CD14-positive monocyte (primary cell): ENCODE measurements at regions not wholly inside any gene's neighbourhood (a gene's known extent, or its start where the extent isn't known, plus 50 kb on each side); places are given as distances from the start of the nearest gene placed in this dataset.

Source experiments
- DNase-seq, 3 donors: peaks; one replicate each; pipeline ENCODE4 v3.0.0-alpha.2; 2011 to 2022
- H2AFZ ChIP-seq: 2 replicates; pipeline ENCODE4 v1.6.0; 2012; ENCODE audit warnings: mild to moderate bottlenecking, low read depth, low read length, inconsistent platforms; ENCODE audit not compliant: insufficient read depth, poor library complexity, severe bottlenecking
- H3K27ac ChIP-seq, 2 donors: 1 replicate in 1 of 2; 2 replicates in 1 of 2; pipeline ENCODE4 v1.5.1; 2012 to 2013; ENCODE audit warnings: low read length in 2 of 2, control low read depth in 1 of 2, inconsistent platforms in 1 of 2, low read depth in 1 of 2, mild to moderate bottlenecking in 1 of 2
- H3K27me3 ChIP-seq, 2 donors: one replicate each; pipeline versions ENCODE4 v1.6.0 to v1.6.1; 2011 to 2013; ENCODE audit warnings: low read length in 2 of 2; ENCODE audit not compliant: control insufficient read depth in 2 of 2, insufficient read depth in 2 of 2
- H3K36me3 ChIP-seq, 2 donors: replicated peaks in 1 of 2; 1 replicate in 1 of 2; 2 replicates in 1 of 2; pipeline versions ENCODE4 v1.5.1 to v1.6.1; 2012 to 2013; ENCODE audit warnings: low read length in 2 of 2, control low read depth in 1 of 2, inconsistent platforms in 1 of 2, mild to moderate bottlenecking in 1 of 2; ENCODE audit not compliant: insufficient read depth in 2 of 2, control insufficient read depth in 1 of 2
- H3K4me1 ChIP-seq, 2 donors: 1 replicate in 1 of 2; 2 replicates in 1 of 2; pipeline versions ENCODE4 v1.5.1 to v1.6.1; 2012 to 2013; ENCODE audit warnings: low read length in 2 of 2, control low read depth in 1 of 2, inconsistent platforms in 1 of 2, mild to moderate bottlenecking in 1 of 2, moderate library complexity in 1 of 2; ENCODE audit not compliant: insufficient read depth in 2 of 2, control insufficient read depth in 1 of 2
- H3K4me2 ChIP-seq: replicated peaks from 2 replicates; pipeline ENCODE3; 2012; ENCODE audit warnings: low read length, moderate library complexity, mild to moderate bottlenecking; ENCODE audit not compliant: poor library complexity, severe bottlenecking; ENCODE audit errors: extremely low read depth
- H3K4me3 ChIP-seq, 3 experiments: fragments of 200-600 bp in 1 of 3; sonication (generic) in 1 of 3; replicated peaks in 1 of 3; 1 replicate in 2 of 3; 2 replicates in 1 of 3; pipeline ENCODE4 v1.5.1; 2011 to 2013; ENCODE audit warnings: low read length in 3 of 3, mild to moderate bottlenecking in 3 of 3, control low read depth in 2 of 3, low read depth in 2 of 3, inconsistent platforms in 1 of 3, moderate library complexity in 1 of 3
- H3K79me2 ChIP-seq: 2 replicates; pipeline ENCODE4 v1.6.0; 2012; ENCODE audit warnings: mild to moderate bottlenecking, control low read depth, inconsistent platforms, low read length, moderate library complexity; ENCODE audit not compliant: insufficient read depth
- H3K9ac ChIP-seq: 2 replicates; pipeline ENCODE4 v1.6.0; 2017; ENCODE audit warnings: low read length, mild to moderate bottlenecking; ENCODE audit not compliant: insufficient read depth, poor library complexity, severe bottlenecking
- H3K9me3 ChIP-seq, 2 donors: replicated peaks in 1 of 2; 1 replicate in 1 of 2; 2 replicates in 1 of 2; pipeline versions ENCODE4 v1.5.1 to v1.6.1; 2012 to 2013; ENCODE audit warnings: low read length in 2 of 2, control low read depth in 1 of 2; ENCODE audit not compliant: control insufficient read depth in 1 of 2, insufficient read depth in 1 of 2
- H4K20me1 ChIP-seq: 2 replicates; pipeline ENCODE4 v1.6.0; 2012; ENCODE audit warnings: mild to moderate bottlenecking, low read length, control low read depth, moderate library complexity; ENCODE audit not compliant: insufficient read depth
- H3K27ac Mint-ChIP-seq, 7 donors: one replicate each; pipeline ENCODE4 v1.8.0; 2020; ENCODE audit warnings: mild to moderate bottlenecking in 7 of 7, mixed read lengths in 7 of 7, moderate library complexity in 6 of 7, inconsistent platforms in 2 of 7
- H3K27me3 Mint-ChIP-seq, 3 donors: one replicate each; pipeline ENCODE4 v1.8.0; 2021 to 2022; ENCODE audit warnings: low read depth in 3 of 3, mild to moderate bottlenecking in 3 of 3, mixed read lengths in 3 of 3, moderate library complexity in 3 of 3, inconsistent platforms in 1 of 3
- H3K36me3 Mint-ChIP-seq, 2 donors: one replicate each; pipeline ENCODE4 v1.8.0; 2020; ENCODE audit warnings: mixed read lengths in 2 of 2, inconsistent platforms in 1 of 2, mild to moderate bottlenecking in 1 of 2
- H3K4me1 Mint-ChIP-seq: one replicate; pipeline ENCODE4 v1.8.0; 2020; ENCODE audit warnings: mild to moderate bottlenecking, mixed read lengths
- H3K4me3 Mint-ChIP-seq, 2 donors: one replicate each; pipeline ENCODE4 v1.8.0; 2020; ENCODE audit warnings: mild to moderate bottlenecking in 2 of 2, mixed read lengths in 2 of 2, moderate library complexity in 1 of 2
- H3K9me3 Mint-ChIP-seq, 7 donors: one replicate each; pipeline ENCODE4 v1.8.0; 2020 to 2022; ENCODE audit warnings: mixed read lengths in 7 of 7, mild to moderate bottlenecking in 6 of 7, moderate library complexity in 6 of 7, inconsistent platforms in 2 of 7
- whole genome bisulfite sequencing: methylation state at CpG from one replicate; pipeline ENCODE4 v1.1.5; 2013; ENCODE audit warnings: missing lambda C conversion rate; ENCODE audit not compliant: insufficient coverage; 5-methylcytosine and 5-hydroxymethylcytosine counted together
- intact Hi-C, 2 donors: fragments of 100-400 bp; cut with micrococcal nuclease; formaldehyde crosslinking; loops; one replicate each; pipeline versions ENCODE4 v1.15.0 to v1.15.1; 2023
- TF ChIP-seq, protein P1 (sequence below): fragments of 200-600 bp; IDR thresholded peaks from one replicate; pipeline ENCODE4 v1.8.0; 2022; ENCODE audit warnings: antibody characterized with exemption, mild to moderate bottlenecking

DNA sequence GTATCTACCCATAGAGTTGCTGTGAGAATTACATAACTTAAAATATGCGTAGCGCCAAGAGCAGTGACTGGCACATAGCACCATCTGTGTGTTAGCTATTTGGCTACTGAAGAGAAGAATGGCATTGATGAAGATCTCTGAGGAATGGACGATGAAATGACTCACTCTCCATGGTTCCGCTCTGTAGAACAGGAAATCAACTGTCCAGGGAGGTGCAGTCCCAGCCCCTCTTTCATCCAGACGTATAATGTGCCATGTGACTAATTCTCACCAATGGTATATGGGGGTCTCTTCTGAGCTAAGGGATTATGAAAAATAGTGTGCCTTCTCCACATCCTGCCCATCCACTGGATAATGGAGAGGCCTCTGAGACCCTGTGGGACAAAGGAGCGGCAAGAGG lies 254.8 kb downstream of the CYP26B1 start:
- Histone ChIP-seq H3K27me3 (no peaks in the 10 kb centered on the region), H3K79me2 (no peaks in the 10 kb centered on the region), H3K4me2 (no peak overlapping the region), H3K9ac (no peak overlapping the region), H3K36me3 (no peaks in the 10 kb centered on the region), H2AFZ (no peak overlapping the region), H3K4me1 (no peaks in the 10 kb centered on the region), H3K27ac (no peak overlapping the region), H3K9me3 (no peaks in the 10 kb centered on the region), H3K4me3 (no peak overlapping the region), H4K20me1 (no peaks in the 10 kb centered on the region)
- DNase-seq: no peak
- intact Hi-C loops: no loop called here
- Mint-ChIP-seq H3K27me3 (peaks cover 2 to 24% (median 9%) of the 10 kb centered on the region in 3 donors), H3K4me3 (no peak overlapping the region), H3K36me3 (no peaks in the 10 kb centered on the region), H3K4me1 (no peaks in the 10 kb centered on the region), H3K27ac (no peak overlapping the region), H3K9me3 (peaks cover 0 to 3% (median 0%) of the 10 kb centered on the region in 7 donors)
- WGBS: 100% methylated on average over 3 of the region's 6 CpGs
- TF ChIP-seq, protein P1, sequence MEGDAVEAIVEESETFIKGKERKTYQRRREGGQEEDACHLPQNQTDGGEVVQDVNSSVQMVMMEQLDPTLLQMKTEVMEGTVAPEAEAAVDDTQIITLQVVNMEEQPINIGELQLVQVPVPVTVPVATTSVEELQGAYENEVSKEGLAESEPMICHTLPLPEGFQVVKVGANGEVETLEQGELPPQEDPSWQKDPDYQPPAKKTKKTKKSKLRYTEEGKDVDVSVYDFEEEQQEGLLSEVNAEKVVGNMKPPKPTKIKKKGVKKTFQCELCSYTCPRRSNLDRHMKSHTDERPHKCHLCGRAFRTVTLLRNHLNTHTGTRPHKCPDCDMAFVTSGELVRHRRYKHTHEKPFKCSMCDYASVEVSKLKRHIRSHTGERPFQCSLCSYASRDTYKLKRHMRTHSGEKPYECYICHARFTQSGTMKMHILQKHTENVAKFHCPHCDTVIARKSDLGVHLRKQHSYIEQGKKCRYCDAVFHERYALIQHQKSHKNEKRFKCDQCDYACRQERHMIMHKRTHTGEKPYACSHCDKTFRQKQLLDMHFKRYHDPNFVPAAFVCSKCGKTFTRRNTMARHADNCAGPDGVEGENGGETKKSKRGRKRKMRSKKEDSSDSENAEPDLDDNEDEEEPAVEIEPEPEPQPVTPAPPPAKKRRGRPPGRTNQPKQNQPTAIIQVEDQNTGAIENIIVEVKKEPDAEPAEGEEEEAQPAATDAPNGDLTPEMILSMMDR: no peak

DNA sequence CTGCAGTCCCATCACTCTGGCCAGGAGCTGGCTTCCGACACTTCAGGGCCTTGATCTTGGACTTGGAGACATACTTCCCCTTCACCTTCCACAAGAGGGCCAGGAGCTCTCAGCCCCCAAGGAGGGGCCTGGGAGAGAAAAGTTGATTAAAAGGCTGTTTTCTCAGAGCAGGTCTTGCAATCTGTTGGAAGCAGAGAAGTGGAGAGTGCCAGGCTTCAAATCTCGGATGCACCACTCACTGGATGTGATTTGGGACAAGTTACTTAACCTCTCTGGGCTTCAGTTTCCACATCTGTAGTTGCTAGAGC lies 255.3 kb downstream of the CYP26B1 start:
- H3K27ac Mint-ChIP-seq: no peak overlapping the region
- WGBS: 71% methylated on average over 1 of the region's 2 CpGs
- no peak overlapping the region for H3K4me2 ChIP-seq
- no peaks in the 10 kb centered on the region for H3K4me1 Mint-ChIP-seq
- intact Hi-C loops: no loop called here
- H3K36me3 Mint-ChIP-seq: no peaks in the 10 kb centered on the region
- no peak overlapping the region for H3K9ac ChIP-seq
- no peak overlapping the region for H3K27ac ChIP-seq
- no peaks in the 10 kb centered on the region for H4K20me1 ChIP-seq
- H3K4me1 ChIP-seq: no peaks in the 10 kb centered on the region
- no peaks in the 10 kb centered on the region for H3K9me3 ChIP-seq
- H3K27me3 ChIP-seq: no peaks in the 10 kb centered on the region
- no peaks in the 10 kb centered on the region for H3K79me2 ChIP-seq
- H3K4me3 ChIP-seq: no peak overlapping the region
- no peak overlapping the region for H2AFZ ChIP-seq
- TF ChIP-seq, protein P1: no peak
- peaks cover 0 to 4% (median under 1%) of the 10 kb centered on the region in 7 donors for H3K9me3 Mint-ChIP-seq
- H3K36me3 ChIP-seq: no peaks in the 10 kb centered on the region
- no peak for DNase-seq
- H3K4me3 Mint-ChIP-seq: no peak overlapping the region
- H3K27me3 Mint-ChIP-seq: peaks cover 2 to 25% (median 9%) of the 10 kb centered on the region in 3 donors
